ENCODE measurements at regions not wholly inside any gene's neighbourhood (a gene's known extent, or its start where the extent isn't known, plus 50 kb on each side); places are given as distances from the start of the nearest gene placed in this dataset.

- TF ChIP-seq ELK4 (CRISPR knock-in tag; IDR thresholded peaks at IDR 0.05; ENCODE audit: borderline replicate concordance) = no peak
- peak; percentile 31 for TF ChIP-seq ZMYM3 (CRISPR knock-in tag; IDR thresholded peaks at IDR 0.05)
- no peak for TF ChIP-seq ISL2 (CRISPR knock-in tag; IDR thresholded peaks at IDR 0.05)
- no peak for TF ChIP-seq ZBTB37 (CRISPR knock-in tag; IDR thresholded peaks at IDR 0.05)
- TF ChIP-seq SOX13 (IDR thresholded peaks at IDR 0.05) = no peak
- no peak; a peak in 1 of 4 replicates for TF ChIP-seq SOX13 (CRISPR knock-in tag; conservative IDR thresholded peaks at IDR 0.05 in 1 of 2, IDR thresholded peaks at IDR 0.05 in 1 of 2)
- no peak for TF ChIP-seq ZSCAN12 (CRISPR knock-in tag; IDR thresholded peaks at IDR 0.05)
- TF ChIP-seq FLYWCH1 (CRISPR knock-in tag; IDR thresholded peaks at IDR 0.05) = no peak
- peak; percentile 47 for TF ChIP-seq KDM6A (CRISPR knock-in tag; IDR thresholded peaks at IDR 0.05; ENCODE audit: low read depth)
- TF ChIP-seq ATF3 (CRISPR knock-in tag; IDR thresholded peaks at IDR 0.05) = peak; percentile 55
- no peak for TF ChIP-seq ATF5 (CRISPR knock-in tag; IDR thresholded peaks at IDR 0.05; ENCODE audit: low read depth)
- TF ChIP-seq TIGD3 (CRISPR knock-in tag; IDR thresholded peaks at IDR 0.05; ENCODE audit: borderline replicate concordance) = no peak
- no peak for TF ChIP-seq NFATC3 (CRISPR knock-in tag; IDR thresholded peaks at IDR 0.05)
- TF ChIP-seq FOSL1 (CRISPR knock-in tag; IDR thresholded peaks at IDR 0.05; ENCODE audit: borderline replicate concordance) = no peak
- no peak for TF ChIP-seq ZMYM4 (CRISPR knock-in tag; IDR thresholded peaks at IDR 0.05)
- TF ChIP-seq ZNF878 (CRISPR knock-in tag; IDR thresholded peaks at IDR 0.05) = no peak
- TF ChIP-seq ZNF121 (CRISPR knock-in tag; IDR thresholded peaks at IDR 0.05) = no peak
- TF ChIP-seq ARNT2 (CRISPR knock-in tag; IDR thresholded peaks at IDR 0.05; ENCODE audit: low read depth) = peak; percentile 37; the same call in 1 of the 2 replicates
- TF ChIP-seq SIX1 (CRISPR knock-in tag; IDR thresholded peaks at IDR 0.05; ENCODE audit: borderline replicate concordance) = no peak; the same call in 1 of the 2 replicates
- TF ChIP-seq FOXP1 (IDR thresholded peaks at IDR 0.05) = no peak
- TF ChIP-seq FOXP1 (CRISPR knock-in tag; IDR thresholded peaks at IDR 0.05) = 0 out of 2 replicates have a peak, but pooled peaks have one; percentile 13
- TF ChIP-seq TBX3 (IDR thresholded peaks at IDR 0.05; ENCODE audit: borderline replicate concordance) = peak; percentile 17; the same call in 1 of the 2 replicates
- no peak for TF ChIP-seq RBFOX2 (IDR thresholded peaks at IDR 0.05; ENCODE audit: low read depth, low read length)
- no peak for TF ChIP-seq ZNF790 (CRISPR knock-in tag; IDR thresholded peaks at IDR 0.05; ENCODE audit: borderline replicate concordance)
- no peak for TF ChIP-seq DBP (CRISPR knock-in tag; IDR thresholded peaks at IDR 0.05; ENCODE audit: not compliant biosample characterization)
- TF ChIP-seq AGO2 (optimal IDR thresholded peaks at IDR 0.05; ENCODE audit: low read depth, low read length) = no peak
Measured at GRCh38 chr6:44058617-44059358, 68.5 kb downstream of the MRPL14 start (continued).
